ENCODE measurements at regions not wholly inside any gene's neighbourhood (a gene's known extent, or its start where the extent isn't known, plus 50 kb on each side); places are given as distances from the start of the nearest gene placed in this dataset.

DNA sequence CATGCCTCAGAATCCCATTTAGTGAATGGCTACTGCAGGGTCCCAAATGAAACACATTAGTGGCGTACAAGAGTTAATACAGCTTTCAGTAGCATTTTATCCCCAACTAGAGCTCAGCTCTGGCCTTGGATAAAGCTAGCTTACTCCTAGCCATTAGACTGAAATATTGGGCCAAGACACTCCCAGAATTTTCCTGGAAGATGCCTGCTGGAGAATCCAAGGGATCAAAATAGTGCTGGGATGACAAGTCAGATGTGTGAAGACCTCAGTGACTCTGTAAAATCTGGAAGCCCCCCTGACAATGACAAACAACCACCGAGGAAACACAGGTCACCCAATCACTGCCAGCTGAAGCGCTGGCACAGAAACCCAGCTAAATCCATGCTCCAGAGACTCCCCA is 303.1 kb upstream of the SORL1-AS1 start:
- TF ChIP-seq CREM (CRISPR knock-in tag; IDR thresholded peaks at IDR 0.05), result no peak
- TF ChIP-seq, protein P1, sequence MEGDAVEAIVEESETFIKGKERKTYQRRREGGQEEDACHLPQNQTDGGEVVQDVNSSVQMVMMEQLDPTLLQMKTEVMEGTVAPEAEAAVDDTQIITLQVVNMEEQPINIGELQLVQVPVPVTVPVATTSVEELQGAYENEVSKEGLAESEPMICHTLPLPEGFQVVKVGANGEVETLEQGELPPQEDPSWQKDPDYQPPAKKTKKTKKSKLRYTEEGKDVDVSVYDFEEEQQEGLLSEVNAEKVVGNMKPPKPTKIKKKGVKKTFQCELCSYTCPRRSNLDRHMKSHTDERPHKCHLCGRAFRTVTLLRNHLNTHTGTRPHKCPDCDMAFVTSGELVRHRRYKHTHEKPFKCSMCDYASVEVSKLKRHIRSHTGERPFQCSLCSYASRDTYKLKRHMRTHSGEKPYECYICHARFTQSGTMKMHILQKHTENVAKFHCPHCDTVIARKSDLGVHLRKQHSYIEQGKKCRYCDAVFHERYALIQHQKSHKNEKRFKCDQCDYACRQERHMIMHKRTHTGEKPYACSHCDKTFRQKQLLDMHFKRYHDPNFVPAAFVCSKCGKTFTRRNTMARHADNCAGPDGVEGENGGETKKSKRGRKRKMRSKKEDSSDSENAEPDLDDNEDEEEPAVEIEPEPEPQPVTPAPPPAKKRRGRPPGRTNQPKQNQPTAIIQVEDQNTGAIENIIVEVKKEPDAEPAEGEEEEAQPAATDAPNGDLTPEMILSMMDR (IDR thresholded peaks at IDR 0.05), result no peak
- TF ChIP-seq NR3C1 (CRISPR knock-in tag; conservative IDR thresholded peaks at IDR 0.05; ENCODE audit: low read depth), result no peak
- no peak for TF ChIP-seq ATF1 (CRISPR knock-in tag; IDR thresholded peaks at IDR 0.05)
- no peak for TF ChIP-seq ZNF232 (CRISPR knock-in tag; IDR thresholded peaks at IDR 0.05)
- TF ChIP-seq JUN (CRISPR knock-in tag; IDR thresholded peaks at IDR 0.05), result no peak
- TF ChIP-seq, protein P2, sequence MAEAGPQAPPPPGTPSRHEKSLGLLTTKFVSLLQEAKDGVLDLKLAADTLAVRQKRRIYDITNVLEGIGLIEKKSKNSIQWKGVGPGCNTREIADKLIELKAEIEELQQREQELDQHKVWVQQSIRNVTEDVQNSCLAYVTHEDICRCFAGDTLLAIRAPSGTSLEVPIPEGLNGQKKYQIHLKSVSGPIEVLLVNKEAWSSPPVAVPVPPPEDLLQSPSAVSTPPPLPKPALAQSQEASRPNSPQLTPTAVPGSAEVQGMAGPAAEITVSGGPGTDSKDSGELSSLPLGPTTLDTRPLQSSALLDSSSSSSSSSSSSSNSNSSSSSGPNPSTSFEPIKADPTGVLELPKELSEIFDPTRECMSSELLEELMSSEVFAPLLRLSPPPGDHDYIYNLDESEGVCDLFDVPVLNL (CRISPR knock-in tag; IDR thresholded peaks at IDR 0.05; ENCODE audit: borderline replicate concordance, low read depth), result no peak
- TF ChIP-seq, protein P3, sequence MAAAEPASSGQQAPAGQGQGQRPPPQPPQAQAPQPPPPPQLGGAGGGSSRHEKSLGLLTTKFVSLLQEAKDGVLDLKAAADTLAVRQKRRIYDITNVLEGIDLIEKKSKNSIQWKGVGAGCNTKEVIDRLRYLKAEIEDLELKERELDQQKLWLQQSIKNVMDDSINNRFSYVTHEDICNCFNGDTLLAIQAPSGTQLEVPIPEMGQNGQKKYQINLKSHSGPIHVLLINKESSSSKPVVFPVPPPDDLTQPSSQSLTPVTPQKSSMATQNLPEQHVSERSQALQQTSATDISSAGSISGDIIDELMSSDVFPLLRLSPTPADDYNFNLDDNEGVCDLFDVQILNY (CRISPR knock-in tag; IDR thresholded peaks at IDR 0.05), result no peak
- TF ChIP-seq, protein P4, sequence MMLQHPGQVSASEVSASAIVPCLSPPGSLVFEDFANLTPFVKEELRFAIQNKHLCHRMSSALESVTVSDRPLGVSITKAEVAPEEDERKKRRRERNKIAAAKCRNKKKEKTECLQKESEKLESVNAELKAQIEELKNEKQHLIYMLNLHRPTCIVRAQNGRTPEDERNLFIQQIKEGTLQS (CRISPR knock-in tag; conservative IDR thresholded peaks at IDR 0.05), result no peak
- no peak for TF ChIP-seq ZNF423 (CRISPR knock-in tag; IDR thresholded peaks at IDR 0.05)
- TF ChIP-seq NFYB (CRISPR knock-in tag; conservative IDR thresholded peaks at IDR 0.05; ENCODE audit: low read depth), result no peak
- TF ChIP-seq, protein P5, sequence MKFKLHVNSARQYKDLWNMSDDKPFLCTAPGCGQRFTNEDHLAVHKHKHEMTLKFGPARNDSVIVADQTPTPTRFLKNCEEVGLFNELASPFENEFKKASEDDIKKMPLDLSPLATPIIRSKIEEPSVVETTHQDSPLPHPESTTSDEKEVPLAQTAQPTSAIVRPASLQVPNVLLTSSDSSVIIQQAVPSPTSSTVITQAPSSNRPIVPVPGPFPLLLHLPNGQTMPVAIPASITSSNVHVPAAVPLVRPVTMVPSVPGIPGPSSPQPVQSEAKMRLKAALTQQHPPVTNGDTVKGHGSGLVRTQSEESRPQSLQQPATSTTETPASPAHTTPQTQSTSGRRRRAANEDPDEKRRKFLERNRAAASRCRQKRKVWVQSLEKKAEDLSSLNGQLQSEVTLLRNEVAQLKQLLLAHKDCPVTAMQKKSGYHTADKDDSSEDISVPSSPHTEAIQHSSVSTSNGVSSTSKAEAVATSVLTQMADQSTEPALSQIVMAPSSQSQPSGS (CRISPR knock-in tag; IDR thresholded peaks at IDR 0.05; ENCODE audit: borderline replicate concordance, low read depth), result no peak
